ENCODE measurements at regions not wholly inside any gene's neighbourhood (a gene's known extent, or its start where the extent isn't known, plus 50 kb on each side); places are given as distances from the start of the nearest gene placed in this dataset.
A peak's percentile ranks its signal among the peaks of the same experiment; 100 is the strongest.

GRCh38 chr3:55327131-55327920 is 159.8 kb downstream of the WNT5A start:
- peak overlapping the region; percentile 98 for H3K27ac ChIP-seq (ENCODE audit: low read depth, low read length)
- peak overlapping the region; percentile 40 for H2AFZ ChIP-seq (ENCODE audit: low read length)

GRCh38 chr3:55322638-55323037 is 164.5 kb downstream of the WNT5A start:
- Histone ChIP-seq H4K20me1 (ENCODE audit: insufficient read depth, low read length) (no peaks in the 10 kb centered on the region), H2AFZ (ENCODE audit: low read length) (peak overlapping the region; percentile 12), H3K4me3 (ENCODE audit: insufficient read depth, low read length) (no peak overlapping the region), H3K4me2 (ENCODE audit: insufficient read depth, low read length) (no peak overlapping the region), H3K9me3 (ENCODE audit: low read depth, low read length) (no peaks in the 10 kb centered on the region), H3K4me1 (ENCODE audit: insufficient read depth, low read length) (peaks cover 16% of the 10 kb centered on the region), H3K36me3 (ENCODE audit: insufficient read depth, low read length) (no peaks in the 10 kb centered on the region), H3K79me2 (ENCODE audit: insufficient read depth, low read length) (peaks cover 2% of the 10 kb centered on the region), H3K27me3 (ENCODE audit: insufficient read depth, low read length) (no peaks in the 10 kb centered on the region), H3K27ac (ENCODE audit: low read depth, low read length) (no peak overlapping the region)
- no peak for TF ChIP-seq CTCF (IDR thresholded peaks at IDR 0.05; ENCODE audit: extremely low read depth, low read depth, low read length)
- DNase-seq (ENCODE audit: insufficient read length, low spot score, missing footprints): no peak

More at GRCh38 chr3:55327131-55327920, 159.8 kb downstream of the WNT5A start:
- peaks cover 2% of the 10 kb centered on the region for H3K79me2 ChIP-seq (ENCODE audit: insufficient read depth, low read length)
- no peaks in the 10 kb centered on the region for H3K9me3 ChIP-seq (ENCODE audit: low read depth, low read length)
- H3K4me3 ChIP-seq (ENCODE audit: insufficient read depth, low read length): peak overlapping the region; percentile 17
- H3K27me3 ChIP-seq (ENCODE audit: insufficient read depth, low read length): no peaks in the 10 kb centered on the region
- peaks cover 44% of the 10 kb centered on the region for H3K4me1 ChIP-seq (ENCODE audit: insufficient read depth, low read length)
- peak overlapping the region; percentile 50 for H3K4me2 ChIP-seq (ENCODE audit: insufficient read depth, low read length)
- no peak for TF ChIP-seq CTCF (IDR thresholded peaks at IDR 0.05; ENCODE audit: extremely low read depth, low read depth, low read length)
- no peaks in the 10 kb centered on the region for H4K20me1 ChIP-seq (ENCODE audit: insufficient read depth, low read length)
- H3K36me3 ChIP-seq (ENCODE audit: insufficient read depth, low read length): no peaks in the 10 kb centered on the region
- peak; percentile 71 for DNase-seq (ENCODE audit: insufficient read length, low spot score, missing footprints)

- Histone ChIP-seq H3K79me2 (ENCODE audit: insufficient read depth, low read length) (no peaks in the 10 kb centered on the region), H3K27ac (ENCODE audit: low read depth, low read length) (no peak overlapping the region), H3K4me1 (ENCODE audit: insufficient read depth, low read length) (peaks cover 6% of the 10 kb centered on the region), H3K4me3 (ENCODE audit: insufficient read depth, low read length) (no peak overlapping the region), H3K9me3 (ENCODE audit: low read depth, low read length) (no peaks in the 10 kb centered on the region), H4K20me1 (ENCODE audit: insufficient read depth, low read length) (no peaks in the 10 kb centered on the region), H3K27me3 (ENCODE audit: insufficient read depth, low read length) (no peaks in the 10 kb centered on the region), H3K4me2 (ENCODE audit: insufficient read depth, low read length) (no peak overlapping the region), H3K36me3 (ENCODE audit: insufficient read depth, low read length) (no peaks in the 10 kb centered on the region), H2AFZ (ENCODE audit: low read length) (no peak overlapping the region)
- DNase-seq (ENCODE audit: insufficient read length, low spot score, missing footprints): no peak
- TF ChIP-seq CTCF (IDR thresholded peaks at IDR 0.05; ENCODE audit: extremely low read depth, low read depth, low read length): no peak
These were observed 166.2 kb downstream of the WNT5A start for GRCh38 chr3:55320928-55321327.

- no peaks in the 10 kb centered on the region for H3K36me3 ChIP-seq (ENCODE audit: insufficient read depth, low read length)
- H3K9me3 ChIP-seq (ENCODE audit: low read depth, low read length): no peaks in the 10 kb centered on the region
- DNase-seq (ENCODE audit: insufficient read length, low spot score, missing footprints): no peak
- H3K4me1 ChIP-seq (ENCODE audit: insufficient read depth, low read length): peaks cover 6% of the 10 kb centered on the region
- H2AFZ ChIP-seq (ENCODE audit: low read length): no peak overlapping the region
- no peaks in the 10 kb centered on the region for H3K27me3 ChIP-seq (ENCODE audit: insufficient read depth, low read length)
- H4K20me1 ChIP-seq (ENCODE audit: insufficient read depth, low read length): no peaks in the 10 kb centered on the region
- no peak overlapping the region for H3K27ac ChIP-seq (ENCODE audit: low read depth, low read length)
- no peak overlapping the region for H3K4me2 ChIP-seq (ENCODE audit: insufficient read depth, low read length)
- H3K4me3 ChIP-seq (ENCODE audit: insufficient read depth, low read length): no peak overlapping the region
- no peaks in the 10 kb centered on the region for H3K79me2 ChIP-seq (ENCODE audit: insufficient read depth, low read length)
- no peak for TF ChIP-seq CTCF (IDR thresholded peaks at IDR 0.05; ENCODE audit: extremely low read depth, low read depth, low read length)
These were observed 171.7 kb downstream of the WNT5A start for GRCh38 chr3:55315396-55315795.
